ENCODE measurements at regions not wholly inside any gene's neighbourhood (a gene's known extent, or its start where the extent isn't known, plus 50 kb on each side); places are given as distances from the start of the nearest gene placed in this dataset.
A peak's percentile ranks its signal among the peaks of the same experiment; 100 is the strongest.
"Not testable (repeated sequence)": the region's sequence is repeated elsewhere in the genome, so short reads cannot be mapped to it uniquely, and the experiment has no call there.

- DNase-seq (ENCODE audit: low read depth in 2 of 2), result peak in 1 of 2 donors; percentile 10
Observed at GRCh38 chr7:108627476-108628051, 57.9 kb downstream of the DNAJB9 start.

- no peak for DNase-seq (ENCODE audit: low read depth in 2 of 2)
Observed at GRCh38 chr7:108628678-108629077, 59.0 kb downstream of the DNAJB9 start.

GRCh38 chr7:108629651-108630400 is 60.2 kb downstream of the DNAJB9 start:
- no peak for DNase-seq (ENCODE audit: low read depth in 2 of 2)

DNA sequence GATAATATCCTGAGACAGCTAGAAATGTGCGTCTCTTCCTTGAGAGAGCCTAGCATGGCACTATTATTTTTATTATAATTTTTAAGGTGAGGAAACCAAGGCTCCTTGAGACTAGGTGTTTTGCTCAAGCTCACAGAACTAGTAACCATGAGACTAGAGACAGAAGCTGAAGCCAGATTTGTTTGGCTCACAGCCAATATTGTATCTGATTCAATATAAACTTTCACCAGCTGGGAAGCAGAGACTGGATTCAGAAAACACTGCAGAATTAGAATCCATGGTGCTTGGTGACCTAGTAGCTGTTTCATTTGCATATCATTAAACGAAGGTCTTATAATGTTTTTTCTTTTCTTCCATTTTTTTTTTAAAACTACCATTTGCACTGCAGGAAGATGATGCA is 64.4 kb downstream of the DNAJB9 start:
- no peak for DNase-seq (ENCODE audit: low read depth in 2 of 2)

DNA sequence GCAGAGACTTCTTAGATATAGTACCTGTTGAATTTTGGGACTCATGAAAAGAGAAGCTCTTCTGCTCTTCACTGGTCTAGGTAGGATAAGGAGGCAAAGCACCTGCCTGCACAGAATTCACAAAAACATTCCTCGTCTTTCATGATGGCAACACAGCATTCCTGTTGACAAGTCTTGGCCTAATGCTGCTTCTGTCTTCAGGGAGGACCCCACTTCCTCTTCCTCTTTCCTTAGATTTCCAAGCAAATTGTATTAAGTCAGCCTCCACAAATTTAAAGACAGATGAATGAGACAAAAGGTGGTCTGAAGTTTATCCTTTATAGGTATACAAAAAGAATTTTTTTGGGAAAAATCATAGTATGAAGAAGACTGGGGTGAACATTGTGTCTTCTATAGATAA is 64.9 kb downstream of the DNAJB9 start:
- no peak for DNase-seq (ENCODE audit: low read depth in 2 of 2)

GRCh38 chr7:108637049-108637621 is 67.5 kb downstream of the DNAJB9 start:
- DNase-seq (ENCODE audit: low read depth in 2 of 2), result no peak

- no peak for DNase-seq (ENCODE audit: low read depth in 2 of 2)
Observed at GRCh38 chr7:108642126-108642525, 72.5 kb downstream of the DNAJB9 start.

GRCh38 chr7:108643136-108643535 is 73.5 kb downstream of the DNAJB9 start:
- no peak for DNase-seq (ENCODE audit: low read depth in 2 of 2)

- no peak for DNase-seq (ENCODE audit: low read depth in 2 of 2)
Observed at GRCh38 chr7:108648989-108649388, 79.3 kb downstream of the DNAJB9 start.

- DNase-seq (ENCODE audit: low read depth in 2 of 2), result no peak
Observed at GRCh38 chr7:108650467-108650866, 80.8 kb downstream of the DNAJB9 start.

DNA sequence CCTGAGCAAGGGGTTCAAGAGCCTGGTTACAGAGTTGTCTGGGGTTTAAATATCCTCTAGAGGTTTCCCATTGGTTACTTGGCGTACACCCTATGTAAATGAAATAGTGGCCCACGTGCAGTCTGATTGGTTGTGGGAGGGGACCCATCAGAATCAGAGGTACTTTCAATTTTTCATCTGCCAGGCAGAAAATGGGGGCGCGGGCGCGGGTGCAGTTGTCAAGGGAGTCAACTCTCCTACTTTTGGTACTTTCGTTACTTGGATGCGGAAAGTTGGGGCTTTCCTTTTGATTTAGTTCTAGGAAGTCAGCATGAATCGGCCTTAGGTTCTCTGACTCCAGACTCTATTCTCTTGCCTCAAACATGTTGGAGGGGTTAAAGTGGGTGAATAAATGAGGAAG is 83.2 kb downstream of the DNAJB9 start:
- DNase-seq (ENCODE audit: low read depth in 2 of 2), result no peak

GRCh38 chr7:108653526-108653925 is 83.9 kb downstream of the DNAJB9 start:
- DNase-seq (ENCODE audit: low read depth in 2 of 2), result no peak

GRCh38 chr7:108657140-108657726 is 87.6 kb downstream of the DNAJB9 start:
- not testable (repeated sequence) for DNase-seq (ENCODE audit: low read depth in 2 of 2)

DNA sequence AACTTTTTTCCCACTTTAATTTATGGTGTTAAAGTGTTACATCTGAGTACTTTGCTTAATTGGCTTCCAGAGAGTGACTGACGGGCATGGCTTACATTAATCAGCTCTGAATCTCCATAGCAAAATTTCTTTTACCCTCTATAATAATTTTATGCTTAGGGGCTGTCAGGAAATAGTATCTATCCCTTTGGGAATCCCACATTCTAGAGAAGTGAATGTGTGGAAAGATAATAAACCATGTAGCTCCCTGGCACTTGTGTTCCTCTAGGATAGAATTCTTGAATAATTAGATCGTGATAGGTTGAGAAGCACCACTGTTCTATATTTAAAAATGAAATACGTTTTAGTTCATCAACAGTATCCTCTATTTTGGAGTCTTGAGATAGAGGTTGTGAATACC is 89.6 kb downstream of the DNAJB9 start:
- no peak for DNase-seq (ENCODE audit: low read depth in 2 of 2)

GRCh38 chr7:108659867-108660266 is 90.2 kb downstream of the DNAJB9 start:
- DNase-seq (ENCODE audit: low read depth in 2 of 2), result no peak

DNA sequence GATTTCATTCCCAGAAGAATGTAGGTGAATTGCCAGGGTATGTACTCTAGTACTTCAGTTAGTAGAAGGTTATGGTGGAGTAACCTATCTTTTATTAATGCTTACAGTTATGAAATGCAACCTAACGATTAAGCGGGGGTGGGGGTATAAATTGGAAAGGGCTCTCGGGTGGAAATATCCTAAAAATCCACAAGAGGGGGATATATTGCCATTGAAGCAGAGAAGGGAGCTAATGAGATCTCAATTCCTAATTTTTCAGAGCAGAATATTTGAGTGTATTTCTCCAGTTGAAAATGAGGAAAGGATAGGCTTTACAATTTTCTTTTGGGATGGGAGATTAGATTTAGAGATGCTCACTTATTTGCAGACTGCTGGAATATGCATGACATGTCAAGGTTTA is 90.8 kb downstream of the DNAJB9 start:
- DNase-seq (ENCODE audit: low read depth in 2 of 2), result no peak

- no peak for DNase-seq (ENCODE audit: low read depth in 2 of 2)
Observed at GRCh38 chr7:108662783-108663362, 93.2 kb downstream of the DNAJB9 start.

GRCh38 chr7:108663701-108664100 is 94.0 kb downstream of the DNAJB9 start:
- no peak for DNase-seq (ENCODE audit: low read depth in 2 of 2)

GRCh38 chr7:108667216-108667615 is 97.5 kb downstream of the DNAJB9 start:
- no peak for DNase-seq (ENCODE audit: low read depth in 2 of 2)

DNA sequence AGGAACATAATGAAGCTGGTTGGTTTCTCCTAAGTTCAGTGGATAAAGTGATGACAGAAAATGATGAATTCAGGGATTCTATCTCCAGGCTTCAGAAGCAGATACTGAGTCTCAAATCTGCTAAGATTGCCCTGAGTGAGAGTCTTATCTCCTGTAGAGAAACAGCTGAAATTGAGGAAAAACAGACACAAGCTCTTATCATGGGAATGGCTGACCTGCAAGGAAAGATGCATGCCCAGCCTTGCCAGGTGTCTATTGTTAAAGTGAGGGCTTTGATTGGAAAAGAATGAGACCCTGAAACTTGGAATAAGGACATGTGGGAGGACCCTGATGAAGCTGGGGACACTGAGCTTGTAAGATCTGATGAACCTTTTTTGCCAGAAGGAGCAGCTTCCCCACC is 100.3 kb downstream of the DNAJB9 start:
- DNase-seq (ENCODE audit: low read depth in 2 of 2), result no peak

DNA sequence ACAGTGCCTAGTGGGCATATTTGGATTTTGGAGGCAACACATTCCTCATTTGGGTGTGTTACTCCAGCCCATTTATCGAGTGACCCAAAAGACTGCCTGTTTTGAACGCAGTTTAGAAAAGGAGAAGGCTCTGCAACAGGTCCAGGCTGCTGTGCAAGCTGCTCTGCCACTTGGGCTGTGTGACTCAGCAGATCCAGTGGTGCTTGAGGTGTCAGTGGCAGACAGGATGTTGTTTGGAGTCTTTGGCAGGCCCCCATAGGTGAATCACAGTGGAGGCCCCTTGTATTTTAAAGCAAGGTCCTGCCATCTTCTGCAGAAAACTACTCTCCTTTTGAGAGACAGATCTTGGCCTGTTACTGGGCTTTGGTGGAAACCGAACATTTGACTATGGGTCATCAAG is 104.0 kb downstream of the DNAJB9 start:
- not testable (repeated sequence) for DNase-seq (ENCODE audit: low read depth in 2 of 2)

GRCh38 chr7:108684629-108685028 is 115.0 kb downstream of the DNAJB9 start:
- DNase-seq (ENCODE audit: low read depth in 2 of 2), result no peak

GRCh38 chr7:108686494-108686893 is 116.8 kb downstream of the DNAJB9 start:
- no peak for DNase-seq (ENCODE audit: low read depth in 2 of 2)

All from stimulated activated CD8-positive, alpha-beta memory T cell treated with anti-CD3 and anti-CD28 coated beads, Interleukin-15, amount 100 ng/mL, for 48 hours (primary cell).